ENCODE measurements at regions not wholly inside any gene's neighbourhood (a gene's known extent, or its start where the extent isn't known, plus 50 kb on each side); places are given as distances from the start of the nearest gene placed in this dataset.

GRCh38 chr7:441684-442421 lies 77.8 kb downstream of the PDGFA start:
- no peak for DNase-seq

- no peak for DNase-seq
These were observed 77.2 kb downstream of the PDGFA start for GRCh38 chr7:442457-442856.

- DNase-seq, result no peak
These were observed 76.3 kb downstream of the PDGFA start for GRCh38 chr7:443279-443833.

GRCh38 chr7:444606-445005 lies 75.0 kb downstream of the PDGFA start:
- no peak for DNase-seq

GRCh38 chr7:445020-445419 lies 74.6 kb downstream of the PDGFA start:
- no peak for DNase-seq

GRCh38 chr7:445563-446288 lies 73.9 kb downstream of the PDGFA start:
- DNase-seq, result no peak

GRCh38 chr7:446289-446935 lies 73.2 kb downstream of the PDGFA start:
- DNase-seq, result no peak

All from activated CD8-positive, alpha-beta memory T cell treated with anti-CD3 and anti-CD28 coated beads, Interleukin-2, amount 50 U/mL, for 48 hours (primary cell).